Thyroid gland (tissue), 4 donors: ENCODE measurements at regions not wholly inside any gene's neighbourhood (a gene's known extent, or its start where the extent isn't known, plus 50 kb on each side); places are given as distances from the start of the nearest gene placed in this dataset.

Source experiments
- POLR2A ChIP-seq, 2 donors: fragments of 450-650 bp; IDR thresholded peaks; one replicate each; pipeline ENCODE4 v1.6.1; 2017; ENCODE audit warnings: antibody characterized with exemption in 2 of 2, mild to moderate bottlenecking in 2 of 2, moderate library complexity in 1 of 2
- TF ChIP-seq, protein P1 (sequence below), 6 experiments: fragments of 200-600 bp in 3 of 6; fragments of 450-650 bp in 3 of 6; sonication (generic) in 3 of 6; IDR thresholded peaks; one replicate each; pipeline ENCODE4 v1.5.1; 2016 to 2019; ENCODE audit warnings: antibody characterized with exemption in 6 of 6, mild to moderate bottlenecking in 2 of 6, inconsistent platforms in 1 of 6, moderate library complexity in 1 of 6

DNA sequence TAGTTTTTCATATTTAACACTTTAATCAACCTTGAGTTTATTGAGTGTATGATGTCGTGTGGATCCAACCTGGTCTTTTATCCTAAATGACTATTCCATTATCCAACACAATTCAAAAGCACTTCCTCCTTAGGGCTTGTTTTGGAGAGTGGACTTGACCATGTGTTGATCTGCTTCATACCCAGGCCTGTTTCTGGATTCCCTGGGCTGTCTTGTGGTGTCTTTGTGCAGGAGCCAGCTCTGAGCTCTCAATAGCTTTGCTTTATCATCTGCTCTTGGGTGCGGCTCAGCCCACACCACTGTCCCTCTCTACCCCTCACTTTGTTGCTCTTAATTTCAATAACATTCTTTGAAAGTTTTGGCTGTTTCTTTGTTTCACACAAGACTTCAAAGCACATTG is 70.9 kb upstream of the CHST15 start:
- TF ChIP-seq, protein P1, sequence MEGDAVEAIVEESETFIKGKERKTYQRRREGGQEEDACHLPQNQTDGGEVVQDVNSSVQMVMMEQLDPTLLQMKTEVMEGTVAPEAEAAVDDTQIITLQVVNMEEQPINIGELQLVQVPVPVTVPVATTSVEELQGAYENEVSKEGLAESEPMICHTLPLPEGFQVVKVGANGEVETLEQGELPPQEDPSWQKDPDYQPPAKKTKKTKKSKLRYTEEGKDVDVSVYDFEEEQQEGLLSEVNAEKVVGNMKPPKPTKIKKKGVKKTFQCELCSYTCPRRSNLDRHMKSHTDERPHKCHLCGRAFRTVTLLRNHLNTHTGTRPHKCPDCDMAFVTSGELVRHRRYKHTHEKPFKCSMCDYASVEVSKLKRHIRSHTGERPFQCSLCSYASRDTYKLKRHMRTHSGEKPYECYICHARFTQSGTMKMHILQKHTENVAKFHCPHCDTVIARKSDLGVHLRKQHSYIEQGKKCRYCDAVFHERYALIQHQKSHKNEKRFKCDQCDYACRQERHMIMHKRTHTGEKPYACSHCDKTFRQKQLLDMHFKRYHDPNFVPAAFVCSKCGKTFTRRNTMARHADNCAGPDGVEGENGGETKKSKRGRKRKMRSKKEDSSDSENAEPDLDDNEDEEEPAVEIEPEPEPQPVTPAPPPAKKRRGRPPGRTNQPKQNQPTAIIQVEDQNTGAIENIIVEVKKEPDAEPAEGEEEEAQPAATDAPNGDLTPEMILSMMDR (IDR thresholded peaks at IDR 0.05) = no peak
- TF ChIP-seq POLR2A (IDR thresholded peaks at IDR 0.05) = no peak
